GM19328 (cell line): ENCODE measurements at regions not wholly inside any gene's neighbourhood (a gene's known extent, or its start where the extent isn't known, plus 50 kb on each side); places are given as distances from the start of the nearest gene placed in this dataset.
"Not testable (repeated sequence)": the region's sequence is repeated elsewhere in the genome, so short reads cannot be mapped to it uniquely, and the experiment has no call there.

ENCODE experiments used
- ATAC-seq: cut with Tn5 transposase; IDR thresholded peaks from one replicate; pipeline ENCODE4 v1.9.1; 2021; ENCODE audit warnings: mild to moderate bottlenecking, moderate library complexity; ENCODE audit not compliant: unreplicated experiment

DNA sequence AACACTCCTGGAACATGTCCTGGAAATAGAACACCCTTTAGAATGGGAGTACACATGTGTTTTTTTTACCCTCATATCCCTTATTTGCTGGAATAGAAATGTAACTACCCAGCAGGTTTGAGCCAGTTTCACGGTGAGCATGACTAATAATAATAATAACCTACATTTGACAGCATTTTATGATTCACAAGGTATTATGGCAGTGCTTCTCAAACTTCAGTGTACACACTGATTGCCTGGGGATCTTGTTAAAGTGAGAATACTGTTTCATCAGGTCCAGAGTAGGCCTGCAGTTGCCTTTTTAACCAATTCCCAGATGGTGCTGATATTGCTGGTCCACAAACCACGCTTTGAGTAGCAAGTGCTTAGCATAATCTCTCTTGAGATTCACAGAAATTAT is 63.9 kb downstream of the NFKBIZ start:
- ATAC-seq = no peak

DNA sequence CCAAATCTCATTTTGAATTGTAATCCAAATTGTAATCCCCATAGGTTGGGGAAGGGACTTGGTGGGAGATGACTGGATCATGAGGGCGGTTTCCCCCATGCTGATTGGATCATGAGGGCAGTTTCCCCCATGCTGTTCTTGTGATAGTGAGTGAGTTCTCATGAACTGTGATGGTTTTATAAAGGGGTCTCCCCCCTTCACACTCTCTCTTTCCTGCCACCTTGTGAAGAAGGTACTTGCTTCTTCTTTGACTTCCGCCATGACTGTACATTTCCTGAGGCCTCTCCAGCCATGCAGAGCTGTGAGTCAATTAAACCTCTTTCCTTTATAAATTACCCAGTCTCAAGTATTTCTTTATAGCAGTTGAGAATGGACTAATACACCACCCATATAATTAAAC is 68.4 kb downstream of the NFKBIZ start:
- not testable (repeated sequence) for ATAC-seq

DNA sequence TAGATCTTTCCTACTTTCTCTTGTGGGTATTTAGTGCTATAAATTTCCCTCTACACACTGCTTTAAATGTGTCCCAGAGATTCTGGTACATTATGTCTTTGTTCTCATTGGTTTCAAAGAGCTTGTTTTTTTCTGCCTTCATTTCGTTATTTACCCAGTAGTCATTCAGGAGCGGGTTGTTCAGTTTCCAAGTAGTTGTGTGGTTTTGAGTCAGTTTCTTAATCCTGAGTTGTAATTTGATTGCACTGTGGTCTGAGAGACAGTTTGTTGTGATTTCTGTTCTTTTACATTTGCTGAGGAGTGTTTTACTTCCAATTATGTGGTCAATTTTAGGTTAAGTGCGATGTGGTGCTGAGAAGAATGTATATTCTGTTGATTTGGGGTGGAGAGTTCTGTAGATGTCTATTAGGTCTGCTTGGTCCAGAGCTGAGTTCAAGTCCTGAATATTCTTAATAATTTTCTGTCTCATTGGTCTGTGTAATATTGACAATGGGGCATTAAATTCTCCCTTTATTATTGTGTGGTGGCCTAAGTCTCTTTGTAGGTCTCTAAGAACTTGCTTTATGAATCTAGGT is 72.9 kb downstream of the NFKBIZ start:
- not testable (repeated sequence) for ATAC-seq

DNA sequence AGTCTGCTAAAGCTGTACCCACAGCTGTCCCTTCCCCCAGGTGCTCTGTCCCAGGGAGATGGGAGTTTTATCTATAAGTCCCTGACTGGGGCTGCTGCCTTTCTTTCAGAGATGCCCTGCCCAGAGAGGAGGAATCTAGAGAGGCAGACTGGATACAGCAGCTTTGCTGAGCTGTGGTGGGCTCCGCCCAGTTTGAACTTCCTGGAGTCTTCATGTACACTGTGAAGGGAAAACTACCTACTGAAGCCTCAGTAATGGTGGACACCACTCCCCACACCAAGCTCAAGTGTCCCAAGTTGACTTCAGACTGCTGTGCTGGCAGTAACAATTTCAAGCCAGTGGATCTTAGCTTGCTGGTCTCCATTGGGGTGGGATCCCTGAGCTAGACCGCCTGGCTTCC is 75.3 kb downstream of the NFKBIZ start:
- ATAC-seq = not testable (repeated sequence)

DNA sequence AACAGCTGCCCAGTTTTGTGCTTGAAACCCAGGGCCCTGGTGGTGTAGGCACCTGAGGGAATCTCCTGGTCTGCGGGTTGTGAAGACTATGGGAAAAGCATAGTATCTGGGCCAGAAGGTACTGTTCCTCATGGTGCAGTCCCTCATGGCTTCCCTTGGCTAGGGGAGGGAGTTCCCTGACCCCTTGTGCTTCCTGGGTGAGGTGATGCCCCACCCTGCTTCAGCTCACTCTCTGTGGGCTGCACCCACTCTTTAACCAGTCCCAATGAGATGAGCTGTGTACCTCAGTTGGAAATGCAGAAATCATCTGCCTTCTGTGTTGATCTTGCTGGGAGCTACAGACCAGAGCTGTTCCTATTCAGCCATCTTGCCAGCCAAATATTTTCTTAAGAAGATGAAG is 75.8 kb downstream of the NFKBIZ start:
- ATAC-seq = not testable (repeated sequence)

DNA sequence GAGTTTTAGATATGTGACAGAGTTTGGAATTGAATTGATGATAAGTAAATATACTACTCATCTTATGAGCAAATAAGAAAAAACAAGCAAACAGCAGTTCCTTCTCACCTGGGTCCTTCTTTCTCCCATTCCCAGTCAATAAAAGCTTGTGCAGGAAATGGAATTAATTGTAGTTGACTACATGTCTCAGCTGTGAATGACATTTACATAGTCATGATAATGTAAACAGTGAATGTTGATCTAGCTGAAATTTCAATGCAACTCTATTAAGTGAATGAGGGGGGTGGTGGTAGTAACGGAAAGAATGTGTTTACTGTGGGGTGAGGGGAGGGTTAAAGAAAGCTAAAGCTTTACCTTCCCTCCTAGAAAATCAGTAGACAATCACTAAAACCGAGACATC is 76.2 kb downstream of the NFKBIZ start:
- ATAC-seq = no peak

DNA sequence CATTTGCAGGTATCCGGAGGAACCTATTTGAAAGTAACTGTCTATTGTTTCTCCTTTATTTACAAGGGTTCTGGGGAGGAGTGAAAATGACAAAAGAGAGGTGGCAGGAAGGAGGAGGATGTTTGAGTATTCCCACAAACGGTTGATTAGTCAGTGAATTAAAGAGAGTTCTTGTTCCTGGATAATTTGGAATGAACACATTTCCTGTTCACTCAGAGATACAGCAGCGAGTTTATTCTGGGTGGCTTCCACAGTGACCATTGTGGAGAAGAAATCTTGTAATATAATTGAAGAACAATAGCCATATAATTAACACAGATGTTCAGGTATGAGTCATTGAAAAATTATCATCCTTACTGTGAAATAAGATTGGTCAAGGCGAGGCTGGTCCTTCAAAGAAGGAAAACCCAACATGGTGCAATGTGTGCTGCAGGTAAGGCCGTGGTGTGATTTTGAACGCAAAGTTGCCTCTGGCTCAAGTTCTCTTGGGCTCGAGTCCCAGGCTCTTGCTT is 77.3 kb downstream of the NFKBIZ start:
- ATAC-seq = no peak

DNA sequence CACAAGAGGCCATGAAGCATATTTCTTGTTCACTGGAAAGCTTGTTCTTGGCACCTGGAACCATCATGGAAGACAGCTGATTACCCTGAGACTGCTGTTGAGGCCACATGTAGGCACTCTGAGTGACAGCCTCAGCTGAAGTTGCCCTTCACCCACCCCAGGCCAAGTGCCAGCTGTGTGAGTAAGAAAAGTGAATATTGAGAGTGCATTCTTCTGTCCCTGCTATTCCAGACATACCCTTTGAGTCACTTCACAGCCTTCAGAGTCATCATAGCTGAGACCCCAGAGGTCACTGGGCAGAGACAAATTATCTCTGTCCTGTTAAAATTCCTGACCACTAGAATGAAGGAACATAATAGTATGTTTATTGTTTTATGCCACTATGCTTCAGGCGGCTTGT is 79.6 kb downstream of the NFKBIZ start:
- no peak for ATAC-seq

DNA sequence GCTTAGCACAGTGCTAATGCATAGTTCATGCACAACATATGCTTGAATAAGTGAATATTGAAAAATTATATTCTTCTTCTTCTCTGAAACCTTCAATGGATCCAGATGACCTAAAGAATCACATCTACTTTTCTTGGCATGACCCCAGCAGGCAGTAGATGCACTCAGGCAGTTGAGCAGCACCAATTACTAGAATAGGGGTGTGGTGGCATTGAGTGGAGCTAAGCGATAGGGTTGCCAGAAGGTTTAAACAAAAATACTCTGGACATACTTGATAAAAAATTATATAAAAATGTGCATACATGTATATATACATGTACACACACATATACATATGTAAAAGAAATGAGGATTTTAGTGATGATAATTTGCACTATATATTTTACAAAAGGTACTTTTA is 81.8 kb downstream of the NFKBIZ start:
- ATAC-seq = no peak

DNA sequence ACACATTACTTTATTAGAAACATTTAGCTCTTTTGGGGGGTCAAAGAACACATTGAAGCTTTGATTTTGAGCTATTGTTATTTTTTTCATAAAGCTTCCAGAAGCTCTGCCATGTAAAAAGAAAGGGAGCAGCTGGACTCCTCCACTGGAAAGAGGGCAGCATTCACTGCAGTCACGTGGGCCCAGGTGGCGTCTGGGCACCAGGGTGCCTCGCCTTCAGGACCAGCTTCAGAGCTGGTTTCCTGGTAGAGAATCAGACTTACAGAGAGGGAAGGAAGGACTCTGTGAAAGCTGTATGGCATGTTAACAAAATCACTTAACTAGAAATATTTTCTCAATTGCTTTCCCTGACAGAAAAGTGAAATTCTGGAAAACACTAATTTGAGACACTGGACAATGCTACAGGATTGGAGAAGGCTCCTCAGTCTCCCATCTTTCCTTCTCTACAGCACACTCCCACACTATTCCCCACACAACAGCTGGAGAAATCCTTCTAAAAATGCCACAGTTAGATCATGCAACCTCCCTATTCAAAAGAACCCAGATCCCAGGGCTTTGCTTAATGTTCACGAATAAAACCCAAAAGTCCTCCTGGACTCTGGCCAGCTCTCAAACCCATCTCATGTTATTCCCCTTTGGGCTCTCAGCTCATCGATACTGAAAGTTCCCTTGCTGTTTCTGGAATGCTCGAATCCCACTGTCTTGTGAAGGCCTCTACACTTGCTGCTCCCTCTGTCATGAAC is 83.2 kb downstream of the NFKBIZ start:
- ATAC-seq = no peak

DNA sequence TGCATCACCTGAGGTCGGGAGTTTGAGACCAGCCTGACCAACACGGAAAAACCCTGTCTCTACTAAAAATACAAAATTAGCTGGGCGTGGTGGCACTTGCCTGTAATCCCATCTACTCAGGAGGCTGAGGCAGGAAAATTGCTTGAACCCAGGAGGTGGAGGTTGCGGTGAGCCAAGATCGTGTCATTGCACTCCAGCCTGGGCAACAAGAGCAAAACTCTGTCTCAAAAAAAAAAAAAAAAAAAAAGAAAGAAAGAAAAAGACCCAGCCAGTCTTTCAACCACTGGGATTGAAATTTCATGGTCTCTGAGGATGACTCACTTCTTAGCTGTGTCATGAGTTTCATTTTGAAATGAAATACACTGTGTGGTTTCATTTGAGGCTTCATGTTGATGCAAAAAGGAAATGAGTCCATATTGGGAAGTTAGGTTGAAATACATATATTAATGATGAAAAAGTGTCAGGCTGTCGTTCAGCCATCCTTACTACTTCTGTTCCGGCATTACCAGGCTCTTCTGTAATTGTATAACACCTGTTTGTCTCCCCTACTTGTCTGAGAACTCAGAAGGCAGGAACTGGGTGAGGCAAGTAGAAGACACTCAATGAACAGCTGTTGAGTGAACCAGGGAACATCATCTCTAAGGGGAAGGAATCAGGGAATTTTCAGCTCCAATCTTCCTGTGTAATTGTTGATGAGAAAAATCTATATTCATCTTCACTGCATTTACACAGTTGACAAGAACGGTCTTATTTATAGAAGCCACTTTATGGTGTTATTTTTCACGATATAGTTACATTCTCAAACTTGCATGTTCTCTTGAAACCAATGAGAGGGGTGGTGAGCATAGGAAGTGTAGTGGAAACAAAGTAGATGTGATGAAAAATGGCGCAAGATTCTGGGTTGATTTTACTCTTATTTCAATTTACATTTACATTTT is 87.4 kb downstream of the NFKBIZ start:
- ATAC-seq = peak; percentile 87

DNA sequence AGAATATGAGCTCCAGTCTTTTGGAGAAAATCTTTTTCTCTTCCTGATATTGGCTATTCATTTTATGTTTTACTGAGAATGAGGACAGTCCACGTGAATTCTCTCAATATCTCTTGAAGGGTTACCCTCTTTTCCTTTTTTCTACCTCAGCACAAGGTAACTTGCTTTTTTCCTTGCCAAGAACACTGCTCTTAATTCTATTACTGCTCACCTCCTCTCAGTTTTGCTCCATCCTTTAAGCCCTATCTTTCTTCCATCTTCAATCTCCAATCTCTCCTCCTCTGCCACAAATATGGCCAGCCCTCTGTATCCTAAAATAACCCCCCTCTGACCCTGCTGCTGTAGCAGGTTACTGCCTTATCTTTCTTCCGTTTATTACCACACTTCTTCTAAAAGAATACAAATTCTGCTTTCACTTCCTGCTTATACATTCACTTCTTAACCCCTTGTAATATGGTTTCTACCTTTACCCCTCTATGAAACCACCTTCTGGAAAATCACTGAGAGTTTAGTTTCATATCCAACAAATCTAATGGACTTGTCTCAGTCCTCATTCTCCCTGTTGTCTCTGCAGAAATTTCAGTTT is 89.0 kb downstream of the NFKBIZ start:
- no peak for ATAC-seq

DNA sequence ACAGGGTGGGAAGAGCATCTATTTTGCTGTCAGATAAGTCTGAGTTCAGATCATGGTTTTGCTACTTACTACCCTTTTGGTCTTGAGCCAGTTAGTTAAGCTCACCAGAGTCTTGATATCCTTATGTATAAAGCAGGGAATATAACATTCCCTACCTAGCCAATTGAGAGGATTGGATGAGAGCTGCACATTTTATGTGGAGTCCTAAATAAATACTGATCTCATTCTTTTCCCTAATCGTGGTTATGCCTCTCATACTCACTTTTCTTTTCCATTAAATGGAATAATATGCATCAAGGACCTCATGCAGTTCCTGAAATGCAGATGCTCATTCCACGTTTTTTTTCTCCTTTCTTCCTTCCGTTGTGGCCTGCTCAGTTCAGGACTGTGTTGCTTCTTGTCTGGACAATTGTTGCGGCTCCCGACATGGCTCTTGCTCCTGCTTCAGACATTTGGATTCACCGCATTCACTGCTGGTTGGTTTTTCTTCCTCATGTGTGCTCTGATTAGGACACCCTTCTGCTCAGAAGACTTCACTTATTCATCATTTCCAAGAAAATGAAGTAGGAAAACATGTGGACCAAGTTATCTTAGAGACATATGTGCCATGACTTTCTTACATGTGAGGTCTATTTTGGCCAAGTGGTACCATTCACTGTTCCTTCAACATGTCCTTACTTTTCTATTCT is 90.2 kb downstream of the NFKBIZ start:
- ATAC-seq = no peak

DNA sequence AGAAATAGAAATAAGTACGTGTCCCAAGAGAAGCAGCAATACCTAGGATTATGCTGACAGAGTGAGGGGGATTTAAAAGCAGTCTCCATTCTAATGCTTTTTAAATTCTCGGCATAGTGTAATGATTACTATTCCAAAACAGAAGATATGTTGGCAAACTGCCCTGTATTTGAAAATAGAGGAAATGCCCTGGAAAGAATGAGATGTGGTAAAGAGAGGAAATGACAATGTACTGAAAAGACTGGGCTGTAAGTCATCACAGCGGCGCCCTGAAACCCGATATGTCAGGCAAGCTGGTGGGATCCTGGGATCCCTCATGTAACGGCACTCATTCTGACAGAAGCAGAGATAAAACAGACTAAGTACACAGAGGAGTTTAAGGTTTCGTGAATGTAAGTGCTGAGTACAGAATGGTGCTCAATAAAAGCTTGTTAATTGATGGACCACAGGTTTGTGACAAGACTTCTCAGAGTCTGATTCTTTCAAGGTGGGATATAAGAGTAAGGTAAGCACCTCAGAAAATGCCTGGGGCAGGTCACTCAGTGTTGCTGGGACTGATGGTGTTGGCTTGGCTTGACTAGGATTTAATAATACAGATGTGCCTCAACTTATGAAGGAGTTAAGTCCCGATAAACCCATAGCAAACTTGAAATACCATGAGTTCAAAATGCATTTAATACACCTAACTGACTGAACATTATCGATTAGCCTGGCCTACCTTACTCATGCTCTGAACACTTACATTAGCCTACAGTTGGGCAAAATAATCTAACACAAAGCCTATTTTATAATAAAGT is 91.4 kb downstream of the NFKBIZ start:
- ATAC-seq = no peak

DNA sequence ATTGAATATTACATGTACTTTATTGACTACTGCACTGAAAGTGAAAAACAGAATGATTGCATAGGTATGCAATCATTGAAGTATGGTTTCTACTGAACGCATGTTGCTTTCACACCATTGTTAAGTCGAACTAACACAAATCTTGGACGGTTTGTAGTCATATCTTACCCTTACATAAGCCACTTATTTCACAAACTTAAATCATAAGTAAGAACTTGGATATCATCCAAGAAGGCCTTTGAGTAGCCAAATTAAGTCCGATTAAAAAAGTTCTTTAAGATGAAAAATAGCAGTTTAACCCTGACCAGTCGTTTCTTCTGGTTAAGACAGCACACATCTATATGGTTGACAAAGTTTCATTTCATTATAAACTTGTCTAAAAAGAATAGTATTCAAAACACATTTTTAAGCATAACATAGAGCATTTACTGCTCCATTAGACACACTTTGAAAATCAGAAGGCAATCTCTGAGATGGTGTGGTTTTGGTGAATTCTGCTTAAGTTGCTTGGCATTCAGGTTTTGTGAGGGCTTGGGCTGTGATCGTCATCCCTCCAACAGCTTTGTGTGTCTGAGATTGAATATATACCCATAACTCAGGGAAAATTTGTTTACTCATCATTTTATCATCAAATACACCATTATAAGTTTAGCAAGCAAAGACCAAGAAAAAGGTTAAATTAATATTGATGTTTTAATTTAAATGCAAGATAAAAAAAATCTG is 92.2 kb downstream of the NFKBIZ start:
- no peak for ATAC-seq

DNA sequence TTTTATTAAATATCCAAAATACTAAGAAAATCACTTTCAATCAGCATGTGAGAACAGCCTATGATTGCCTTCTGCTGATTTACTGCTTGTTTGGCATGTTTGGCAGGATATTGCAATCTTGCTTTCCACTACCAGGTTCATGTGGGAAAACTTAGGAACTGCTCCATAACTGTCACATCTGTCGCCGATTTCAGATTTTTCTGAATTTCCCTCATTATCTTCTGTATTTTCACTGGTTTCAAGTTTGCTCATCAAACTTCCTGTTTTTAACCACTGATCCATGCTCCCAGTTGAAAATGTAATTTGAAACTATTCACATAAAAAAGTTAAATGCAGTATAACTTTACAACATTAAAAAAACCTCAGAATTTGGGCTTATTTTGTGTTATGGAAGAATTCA is 93.0 kb downstream of the NFKBIZ start:
- no peak for ATAC-seq

DNA sequence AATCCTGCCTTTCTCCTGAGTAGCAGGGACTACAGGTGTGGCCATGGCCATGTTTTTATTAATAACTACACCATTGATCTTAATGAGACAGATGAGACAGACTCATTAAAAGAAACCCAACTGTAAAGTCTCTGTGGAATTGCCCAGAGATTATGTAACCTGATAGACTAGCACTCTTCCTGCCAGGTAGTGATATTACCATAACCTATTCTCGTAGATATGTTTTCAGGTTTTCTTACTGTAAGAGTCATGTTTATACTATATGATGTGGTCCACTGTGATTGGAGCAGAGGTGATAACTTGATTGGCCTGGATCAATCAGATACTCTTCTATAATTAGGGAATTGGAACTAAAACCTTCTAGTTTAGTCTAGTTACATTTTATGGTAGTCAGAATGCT is 93.7 kb downstream of the NFKBIZ start:
- ATAC-seq = no peak

DNA sequence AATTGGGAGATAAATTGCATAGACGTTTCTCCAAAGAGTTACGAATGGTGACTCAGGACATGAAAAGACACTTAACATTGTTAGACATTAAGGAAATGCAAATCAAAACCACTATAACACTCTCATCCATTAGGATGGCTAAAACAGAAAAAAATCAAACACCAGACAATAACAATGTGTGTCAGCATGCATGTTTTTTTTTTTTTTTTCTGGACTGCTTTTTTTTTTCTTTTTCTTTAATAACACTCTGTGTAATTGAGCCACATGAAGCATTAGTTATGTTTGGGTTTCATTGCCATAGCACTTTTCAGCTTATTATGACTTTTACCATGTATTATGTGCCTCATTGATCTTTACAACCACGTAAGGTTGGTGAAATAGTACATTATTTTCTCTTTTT is 95.0 kb downstream of the NFKBIZ start:
- ATAC-seq = no peak

DNA sequence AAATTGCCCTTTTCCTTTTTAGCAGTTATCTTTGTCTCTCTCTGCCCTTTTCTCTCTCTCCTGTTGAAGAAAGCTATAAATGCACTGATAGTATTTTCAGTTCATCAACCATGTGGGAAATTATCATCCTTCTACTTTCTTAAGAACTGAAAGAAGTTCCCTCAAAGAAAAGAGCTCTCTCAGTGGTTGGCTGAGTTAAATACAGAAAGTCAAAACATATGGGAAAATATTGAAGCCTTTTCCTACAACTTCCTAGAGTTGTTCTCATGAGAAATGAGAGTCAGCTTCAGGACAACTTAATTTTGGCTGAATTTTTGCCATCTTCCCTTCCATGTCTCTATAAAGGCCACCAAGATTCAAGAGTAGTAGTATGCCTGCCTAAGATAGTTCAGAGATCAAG is 96.7 kb downstream of the NFKBIZ start:
- ATAC-seq = no peak
